Brain microvascular endothelial cell (primary cell): ENCODE measurements at regions not wholly inside any gene's neighbourhood (a gene's known extent, or its start where the extent isn't known, plus 50 kb on each side); places are given as distances from the start of the nearest gene placed in this dataset.

Experiments used
- DNase-seq: peaks from one replicate; pipeline ENCODE4 v3.0.0-alpha.2; 2020
- H3K27ac ChIP-seq: fragments of 250-450 bp; sonication (Bioruptor Pico); 2 replicates; pipeline ENCODE4 v1.5.1; 2020; ENCODE audit warnings: mild to moderate bottlenecking, moderate library complexity
- H3K27me3 ChIP-seq: fragments of 250-450 bp; sonication (Bioruptor Pico); replicated peaks from 2 replicates; pipeline ENCODE4 v1.5.1; 2020; ENCODE audit warnings: mild to moderate bottlenecking
- H3K36me3 ChIP-seq: fragments of 250-450 bp; sonication (Bioruptor Pico); replicated peaks from 2 replicates; pipeline ENCODE4 v1.5.1; 2020; ENCODE audit warnings: mild to moderate bottlenecking
- H3K4me3 ChIP-seq: 2 replicates; pipeline ENCODE4 v1.5.1; 2011; ENCODE audit warnings: low read depth, mild to moderate bottlenecking, control low read depth, low read length, moderate library complexity
- in situ Hi-C: cut with HindIII; loops from 2 replicates; pipeline ENCODE4 v1.10.0; 2017; ENCODE audit warnings: low sequenced_read_pairs, low pct_ligation_motif_present
- TF ChIP-seq, protein P1 (sequence below): IDR thresholded peaks from 2 replicates; pipeline ENCODE4 v1.5.1; 2011; ENCODE audit warnings: low read depth, mild to moderate bottlenecking, moderate library complexity, low read length, control low read depth, inconsistent platforms; ENCODE audit errors: missing control alignments

DNA sequence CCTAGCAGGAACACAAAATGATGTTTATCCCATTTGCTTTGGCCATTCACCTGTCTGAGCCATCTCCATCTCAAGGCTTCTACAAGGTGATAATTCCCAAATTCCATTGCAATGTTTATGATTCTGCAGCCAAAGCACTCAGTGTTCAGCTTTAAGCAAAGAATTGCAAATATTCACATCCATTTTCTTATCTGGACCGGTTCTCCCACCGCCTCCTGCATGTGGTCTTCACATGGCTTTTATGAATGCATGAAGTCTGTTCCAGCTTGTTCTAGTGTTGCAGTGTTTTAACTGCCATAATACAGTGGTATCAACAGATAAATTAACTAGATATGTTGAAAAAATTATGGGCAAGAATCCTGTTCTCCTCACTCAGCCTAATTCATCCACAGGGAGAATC is 443.0 kb upstream of the KLF4 start:
- in situ Hi-C loops = no loop called here
- Histone ChIP-seq H3K27me3 (no peaks in the 10 kb centered on the region), H3K27ac (peak overlapping the region; percentile 25), H3K36me3 (no peaks in the 10 kb centered on the region), H3K4me3 (no peak overlapping the region)
- no peak for DNase-seq
- TF ChIP-seq, protein P1, sequence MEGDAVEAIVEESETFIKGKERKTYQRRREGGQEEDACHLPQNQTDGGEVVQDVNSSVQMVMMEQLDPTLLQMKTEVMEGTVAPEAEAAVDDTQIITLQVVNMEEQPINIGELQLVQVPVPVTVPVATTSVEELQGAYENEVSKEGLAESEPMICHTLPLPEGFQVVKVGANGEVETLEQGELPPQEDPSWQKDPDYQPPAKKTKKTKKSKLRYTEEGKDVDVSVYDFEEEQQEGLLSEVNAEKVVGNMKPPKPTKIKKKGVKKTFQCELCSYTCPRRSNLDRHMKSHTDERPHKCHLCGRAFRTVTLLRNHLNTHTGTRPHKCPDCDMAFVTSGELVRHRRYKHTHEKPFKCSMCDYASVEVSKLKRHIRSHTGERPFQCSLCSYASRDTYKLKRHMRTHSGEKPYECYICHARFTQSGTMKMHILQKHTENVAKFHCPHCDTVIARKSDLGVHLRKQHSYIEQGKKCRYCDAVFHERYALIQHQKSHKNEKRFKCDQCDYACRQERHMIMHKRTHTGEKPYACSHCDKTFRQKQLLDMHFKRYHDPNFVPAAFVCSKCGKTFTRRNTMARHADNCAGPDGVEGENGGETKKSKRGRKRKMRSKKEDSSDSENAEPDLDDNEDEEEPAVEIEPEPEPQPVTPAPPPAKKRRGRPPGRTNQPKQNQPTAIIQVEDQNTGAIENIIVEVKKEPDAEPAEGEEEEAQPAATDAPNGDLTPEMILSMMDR = no peak

DNA sequence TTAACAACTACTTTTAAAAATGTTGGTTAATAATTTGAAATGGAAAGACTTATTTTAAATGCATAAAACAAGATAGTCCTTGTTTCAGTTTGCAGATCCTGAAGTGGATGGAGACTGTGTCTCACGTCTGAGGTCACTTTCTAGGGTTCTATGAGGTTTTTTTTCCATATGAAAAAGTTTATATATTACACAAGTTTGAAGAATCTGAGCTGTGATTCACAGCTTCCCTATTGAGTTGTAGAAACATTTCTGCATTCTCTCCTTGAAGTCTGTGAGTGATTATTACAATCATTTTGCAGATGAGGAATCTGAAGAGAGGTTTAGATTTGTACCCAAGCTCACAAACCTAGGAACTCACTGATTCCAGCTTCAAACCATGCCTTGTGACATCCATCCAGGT is 442.5 kb upstream of the KLF4 start:
- H3K36me3 ChIP-seq = no peaks in the 10 kb centered on the region
- in situ Hi-C loops = no loop called here
- no peak overlapping the region for H3K27ac ChIP-seq
- TF ChIP-seq, protein P1 = no peak
- DNase-seq = peak; percentile 18
- H3K4me3 ChIP-seq = no peak overlapping the region
- no peaks in the 10 kb centered on the region for H3K27me3 ChIP-seq

DNA sequence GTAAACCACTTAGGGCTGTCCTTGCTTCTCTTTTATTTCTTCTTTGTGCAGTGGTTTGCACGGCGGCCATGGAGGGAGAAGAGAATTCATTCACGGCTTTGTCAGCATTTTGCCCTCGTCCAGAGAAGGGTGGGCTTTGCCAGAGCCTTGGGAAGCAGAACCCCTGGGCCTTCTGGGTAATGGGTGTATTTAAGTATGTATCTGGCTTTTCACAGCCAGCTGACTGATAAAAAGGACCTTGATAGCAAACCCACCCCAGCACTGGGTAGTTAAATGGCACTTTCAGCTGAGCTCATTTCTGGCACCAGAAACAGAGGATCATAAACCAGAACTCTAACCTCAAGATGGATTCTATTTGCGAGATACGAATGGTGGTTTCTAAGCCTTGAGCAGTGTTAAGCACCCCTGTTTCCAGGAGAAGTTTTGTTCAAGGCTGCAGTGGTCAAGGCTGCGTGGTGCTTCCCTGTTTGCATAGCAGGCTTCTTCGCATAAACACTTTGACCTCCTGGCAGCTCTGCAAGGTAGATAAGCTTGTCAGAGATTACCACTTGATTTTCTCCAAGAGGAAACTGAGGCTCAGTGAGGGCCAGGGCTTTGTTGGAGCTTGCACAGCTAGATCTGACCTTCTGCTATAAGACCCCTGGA is 441.6 kb upstream of the KLF4 start:
- TF ChIP-seq, protein P1 = no peak
- Histone ChIP-seq H3K4me3 (no peak overlapping the region), H3K27ac (no peak overlapping the region), H3K36me3 (no peaks in the 10 kb centered on the region), H3K27me3 (no peaks in the 10 kb centered on the region)
- in situ Hi-C loops = no loop called here
- no peak for DNase-seq

DNA sequence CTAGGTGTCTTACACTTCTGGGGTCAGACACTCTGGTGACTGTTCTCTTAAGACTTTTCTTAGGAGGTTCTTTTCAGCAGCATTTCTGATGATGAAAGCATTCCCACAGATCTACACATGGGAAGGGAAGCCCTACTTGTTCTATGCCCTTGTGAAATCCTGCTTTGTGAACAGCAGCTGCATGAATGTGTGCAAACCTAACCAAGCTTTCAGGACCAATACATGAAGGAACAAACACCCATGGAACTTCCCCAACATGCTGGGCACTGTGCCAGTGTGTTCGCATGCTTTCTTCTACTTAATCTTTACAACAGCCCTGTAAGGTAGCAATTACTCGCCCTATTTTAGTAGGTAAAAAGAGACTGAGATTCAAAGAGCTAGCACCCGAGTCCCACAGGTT is 439.9 kb upstream of the KLF4 start:
- H3K27ac ChIP-seq = no peak overlapping the region
- DNase-seq = peak; percentile 16
- TF ChIP-seq, protein P1 = no peak
- H3K4me3 ChIP-seq = no peak overlapping the region
- H3K27me3 ChIP-seq = no peaks in the 10 kb centered on the region
- in situ Hi-C loops = no loop called here
- H3K36me3 ChIP-seq = no peaks in the 10 kb centered on the region

DNA sequence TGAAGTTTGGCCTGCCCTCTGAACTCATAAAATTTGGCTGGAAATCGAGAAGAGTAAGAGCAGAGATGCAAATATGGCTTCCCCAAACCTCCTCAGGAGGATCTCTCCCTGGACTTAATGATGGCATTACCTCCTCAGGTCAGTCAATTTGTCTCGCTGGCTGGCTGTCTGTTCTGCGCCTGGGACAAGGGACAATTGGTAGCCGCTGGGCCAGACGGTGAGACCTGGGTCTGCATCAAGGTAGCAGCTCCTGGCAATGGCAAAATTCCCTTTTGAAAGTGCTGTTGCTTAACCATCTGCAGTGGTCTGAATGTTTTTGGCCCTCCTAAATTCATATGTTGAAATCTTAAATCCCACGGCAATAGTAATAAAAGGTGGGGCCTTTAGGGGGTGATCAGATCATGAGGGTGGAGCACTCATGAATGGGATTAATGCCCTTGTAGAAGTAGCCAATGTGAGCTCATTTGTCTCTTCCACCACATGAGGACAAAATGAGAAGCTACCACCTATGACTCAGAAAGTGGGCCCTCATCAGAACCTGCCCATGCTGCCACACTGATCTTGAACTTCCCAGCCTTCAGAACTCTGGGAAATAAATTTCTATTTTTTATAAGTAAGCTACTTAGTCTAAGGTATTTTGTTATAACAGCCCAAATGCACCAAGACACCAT is 439.3 kb upstream of the KLF4 start:
- Histone ChIP-seq H3K27ac (no peak overlapping the region), H3K36me3 (no peaks in the 10 kb centered on the region), H3K27me3 (no peaks in the 10 kb centered on the region), H3K4me3 (no peak overlapping the region)
- no peak for DNase-seq
- TF ChIP-seq, protein P1 = no peak
- in situ Hi-C loops = no loop called here
